ENCODE measurements at regions not wholly inside any gene's neighbourhood (a gene's known extent, or its start where the extent isn't known, plus 50 kb on each side); places are given as distances from the start of the nearest gene placed in this dataset.

- Histone ChIP-seq H3K27ac (ENCODE audit: control insufficient read depth, insufficient read depth) (no peak overlapping the region), H4K20me1 (ENCODE audit: control insufficient read depth, insufficient read depth) (no peaks in the 10 kb centered on the region), H3K4me3 (no peak overlapping the region), H3K27me3 (replicated peaks in 1 of 2; ENCODE audit: control insufficient read depth in 2 of 2, insufficient read depth in 2 of 2, low read length in 1 of 2) (no peaks in the 10 kb centered on the region; a peak in 1 of 4 replicates), H3K9ac (ENCODE audit: control insufficient read depth, insufficient read depth, low read length) (no peak overlapping the region), H2AFZ (ENCODE audit: control insufficient read depth, low read depth, low read length) (no peak overlapping the region), H3K36me3 (ENCODE audit: control insufficient read depth in 2 of 2, insufficient read depth in 2 of 2, low read length in 1 of 2) (no peaks in the 10 kb centered on the region), H3K79me2 (ENCODE audit: control insufficient read depth, insufficient read depth, low read length) (no peaks in the 10 kb centered on the region), H3K4me1 (ENCODE audit: control insufficient read depth, insufficient read depth, low read length) (no peaks in the 10 kb centered on the region), H3K9me3 (replicated peaks; ENCODE audit: control insufficient read depth, insufficient read depth, low read length) (no peaks in the 10 kb centered on the region), H3K4me2 (ENCODE audit: control insufficient read depth, insufficient read depth) (no peak overlapping the region)
- TF ChIP-seq GATAD2B (conservative IDR thresholded peaks at IDR 0.05; ENCODE audit: low read depth): no peak
- no peak for TF ChIP-seq KAT2A (conservative IDR thresholded peaks at IDR 0.05; ENCODE audit: control insufficient read depth, low read depth, low read length)
- TF ChIP-seq SP1 (IDR thresholded peaks at IDR 0.05; ENCODE audit: low read depth, low read length): no peak
- no peak for TF ChIP-seq SMC3 (IDR thresholded peaks at IDR 0.05; ENCODE audit: borderline replicate concordance, low read length)
- no peak for TF ChIP-seq SREBF2 (IDR thresholded peaks at IDR 0.05; ENCODE audit: low read length)
- no peak for TF ChIP-seq ZNF207 (IDR thresholded peaks at IDR 0.05; ENCODE audit: borderline replicate concordance)
- no peak for TF ChIP-seq EED (IDR thresholded peaks at IDR 0.05; ENCODE audit: low read depth)
- no peak for TF ChIP-seq STAT3 (IDR thresholded peaks at IDR 0.05; ENCODE audit: low read depth, low read length)
- ChIA-PET SMC1A (ENCODE audit: uncharacterized antibody, unreplicated experiment) (no interaction called here), RAD21 (ENCODE audit: unreplicated experiment) (no interaction called here), CTCF (no interaction called here), POLR2A (no interaction called here)
- in situ Hi-C loops (cut with MboI) (no loop called here), intact Hi-C loops (cut with micrococcal nuclease; ENCODE audit: unreplicated experiment) (no loop called here)
- FAIRE-seq (no peak), ATAC-seq (no peak), DNase-seq (ENCODE audit: low read depth, low spot score) (no peak)
- no TSS peak for BruUV-seq (replicated peaks)
- WGBS (ENCODE audit: insufficient coverage, insufficient replicate concordance, low lambda C conversion rate, missing lambda C conversion rate): 0% methylated on average over 5 of the region's 5 CpGs
These were observed 366.8 kb downstream of the FBXW7 start for GRCh38 chr4:152168987-152169616.

GRCh38 chr4:152166567-152166966, 369.3 kb downstream of the FBXW7 start:
- POLR2A ChIA-PET: no interaction called here
- H3K4me1 ChIP-seq (ENCODE audit: control insufficient read depth, insufficient read depth, low read length): no peaks in the 10 kb centered on the region
- no peak overlapping the region for H2AFZ ChIP-seq (ENCODE audit: control insufficient read depth, low read depth, low read length)
- FAIRE-seq: no peak
- H3K9me3 ChIP-seq (replicated peaks; ENCODE audit: control insufficient read depth, insufficient read depth, low read length): no peaks in the 10 kb centered on the region
- no peaks in the 10 kb centered on the region for H3K36me3 ChIP-seq (ENCODE audit: control insufficient read depth in 2 of 2, insufficient read depth in 2 of 2, low read length in 1 of 2)
- BruUV-seq (replicated peaks): no TSS peak
- CTCF ChIA-PET: no interaction called here
- no peak overlapping the region for H3K4me2 ChIP-seq (ENCODE audit: control insufficient read depth, insufficient read depth)
- no peak overlapping the region for H3K4me3 ChIP-seq
- DNase-seq (ENCODE audit: low read depth, low spot score): no peak
- no peaks in the 10 kb centered on the region; a peak in 2 of 4 replicates for H3K27me3 ChIP-seq (replicated peaks in 1 of 2; ENCODE audit: control insufficient read depth in 2 of 2, insufficient read depth in 2 of 2, low read length in 1 of 2)
- ATAC-seq: peak; percentile 42; the same call in 2 of the 3 replicates
- no peak overlapping the region for H3K27ac ChIP-seq (ENCODE audit: control insufficient read depth, insufficient read depth)
- SMC1A ChIA-PET (ENCODE audit: uncharacterized antibody, unreplicated experiment): no interaction called here
- RAD21 ChIA-PET (ENCODE audit: unreplicated experiment): no interaction called here
- intact Hi-C loops (cut with micrococcal nuclease; ENCODE audit: unreplicated experiment) (no loop called here), in situ Hi-C loops (cut with MboI) (no loop called here)
- H3K9ac ChIP-seq (ENCODE audit: control insufficient read depth, insufficient read depth, low read length): no peak overlapping the region
- H3K79me2 ChIP-seq (ENCODE audit: control insufficient read depth, insufficient read depth, low read length): no peaks in the 10 kb centered on the region
- WGBS (ENCODE audit: insufficient coverage, insufficient replicate concordance, low lambda C conversion rate, missing lambda C conversion rate): 56% methylated on average over 6 of the region's 6 CpGs
- no peaks in the 10 kb centered on the region for H4K20me1 ChIP-seq (ENCODE audit: control insufficient read depth, insufficient read depth)
- TF ChIP-seq BHLHE40 (IDR thresholded peaks at IDR 0.05; ENCODE audit: borderline replicate concordance in 1 of 2, low read depth in 2 of 2, low read length in 1 of 2): peak; percentile 60 to 62; a peak in 3 of 4 replicates
- TF ChIP-seq USF1 (IDR thresholded peaks at IDR 0.05; ENCODE audit: borderline replicate concordance, extremely low read length, insufficient read depth, low read depth, low read length): no peak
- peak; percentile 85 for TF ChIP-seq REST (IDR thresholded peaks at IDR 0.05; ENCODE audit: low read depth, low read length)
- no peak for TF ChIP-seq STAT1 (conservative IDR thresholded peaks at IDR 0.05)
- no peak for TF ChIP-seq RAD51 (IDR thresholded peaks at IDR 0.05)
- no peak for TF ChIP-seq SIX5 (IDR thresholded peaks at IDR 0.05; ENCODE audit: low read depth, low read length, severe bottlenecking)
- TF ChIP-seq CHD1 (IDR thresholded peaks at IDR 0.05; ENCODE audit: low read depth, low read length): no peak

Data from GM12878 (cell line).